K562 (cell line): ENCODE measurements at regions not wholly inside any gene's neighbourhood (a gene's known extent, or its start where the extent isn't known, plus 50 kb on each side); places are given as distances from the start of the nearest gene placed in this dataset.

ENCODE experiments used
- E2F3 ChIP-seq: fragments of 250-450 bp; sonication (Bioruptor Pico); IDR thresholded peaks from 2 replicates; pipeline ENCODE4 v1.4.0; 2020; ENCODE audit warnings: mild to moderate bottlenecking
- EZH2 ChIP-seq: IDR thresholded peaks from 2 replicates; pipeline ENCODE4 v1.6.1; 2012; ENCODE audit warnings: low read depth, mild to moderate bottlenecking, inconsistent platforms, low read length, borderline replicate concordance
- MYNN ChIP-seq, 2 experiments: sonication (generic); formaldehyde crosslinking in 1 of 2; IDR thresholded peaks; 2 replicates each; pipeline versions ENCODE4 v1.5.0 to v1.6.1; 2016 to 2020; ENCODE audit warnings: antibody characterized with exemption in 1 of 2, missing genetic modification reagents in 1 of 2
- PURB ChIP-seq: sonication (generic); formaldehyde crosslinking; IDR thresholded peaks from 2 replicates; pipeline ENCODE4 v1.9.0; 2021; ENCODE audit warnings: low read depth, mild to moderate bottlenecking, missing genetic modification reagents
- TAF15 ChIP-seq: fragments of 200-400 bp; formaldehyde crosslinking; IDR thresholded peaks from 2 replicates; pipeline ENCODE4 v1.6.1; 2017; ENCODE audit warnings: mild to moderate bottlenecking, low read depth, low read length, moderate library complexity
- TOE1 ChIP-seq, 2 experiments: fragments of 450-650 bp in 1 of 2; sonication (generic) in 1 of 2; formaldehyde crosslinking in 1 of 2; IDR thresholded peaks; 2 replicates each; pipeline versions ENCODE4 v1.7.1 to v1.8.0; 2016 to 2022; ENCODE audit warnings: borderline replicate concordance in 2 of 2, mild to moderate bottlenecking in 2 of 2, antibody characterized with exemption in 1 of 2, inconsistent platforms in 1 of 2, low read depth in 1 of 2, missing genetic modification reagents in 1 of 2, moderate library complexity in 1 of 2
- ZNF398 ChIP-seq: fragments of 250-450 bp; sonication (Bioruptor Pico); IDR thresholded peaks from 2 replicates; pipeline ENCODE4 v1.8.0; 2021; ENCODE audit warnings: moderate library complexity, mild to moderate bottlenecking, inconsistent platforms
- TF ChIP-seq, protein P1 (sequence below), 3 experiments: fragments of 200-800 bp in 1 of 3; sonication (Bioruptor generic) in 1 of 3; sonication (generic) in 1 of 3; formaldehyde crosslinking in 1 of 3; IDR thresholded peaks; 2 replicates each; pipeline versions ENCODE4 v1.6.1 to v1.8.0; 2016 to 2022; ENCODE audit warnings: mild to moderate bottlenecking in 2 of 3, missing compliant biosample characterization in 2 of 3, missing genetic modification characterization in 2 of 3, missing genetic modification reagents in 1 of 3
- TF ChIP-seq, protein P2 (sequence below): sonication (generic); formaldehyde crosslinking; IDR thresholded peaks from 2 replicates; pipeline ENCODE4 v1.8.0; 2022; ENCODE audit warnings: mild to moderate bottlenecking, missing genetic modification reagents

- TF ChIP-seq TOE1 (IDR thresholded peaks at IDR 0.05; ENCODE audit: borderline replicate concordance) = no peak
- TF ChIP-seq TOE1 (CRISPR knock-in tag; IDR thresholded peaks at IDR 0.05; ENCODE audit: borderline replicate concordance, low read depth) = no peak
- TF ChIP-seq ZNF398 (CRISPR knock-in tag) = no peak
- TF ChIP-seq, protein P1, sequence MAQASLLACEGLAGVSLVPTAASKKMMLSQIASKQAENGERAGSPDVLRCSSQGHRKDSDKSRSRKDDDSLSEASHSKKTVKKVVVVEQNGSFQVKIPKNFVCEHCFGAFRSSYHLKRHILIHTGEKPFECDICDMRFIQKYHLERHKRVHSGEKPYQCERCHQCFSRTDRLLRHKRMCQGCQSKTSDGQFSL (CRISPR knock-in tag; IDR thresholded peaks at IDR 0.05) = no peak
- TF ChIP-seq, protein P1 (tag; IDR thresholded peaks at IDR 0.05) = no peak
- TF ChIP-seq PURB = no peak
- no peak for TF ChIP-seq EZH2
- TF ChIP-seq E2F3 (CRISPR knock-in tag) = no peak
- no peak for TF ChIP-seq MYNN (IDR thresholded peaks at IDR 0.05)
- TF ChIP-seq MYNN (CRISPR knock-in tag; IDR thresholded peaks at IDR 0.05) = no peak
- TF ChIP-seq, protein P2, sequence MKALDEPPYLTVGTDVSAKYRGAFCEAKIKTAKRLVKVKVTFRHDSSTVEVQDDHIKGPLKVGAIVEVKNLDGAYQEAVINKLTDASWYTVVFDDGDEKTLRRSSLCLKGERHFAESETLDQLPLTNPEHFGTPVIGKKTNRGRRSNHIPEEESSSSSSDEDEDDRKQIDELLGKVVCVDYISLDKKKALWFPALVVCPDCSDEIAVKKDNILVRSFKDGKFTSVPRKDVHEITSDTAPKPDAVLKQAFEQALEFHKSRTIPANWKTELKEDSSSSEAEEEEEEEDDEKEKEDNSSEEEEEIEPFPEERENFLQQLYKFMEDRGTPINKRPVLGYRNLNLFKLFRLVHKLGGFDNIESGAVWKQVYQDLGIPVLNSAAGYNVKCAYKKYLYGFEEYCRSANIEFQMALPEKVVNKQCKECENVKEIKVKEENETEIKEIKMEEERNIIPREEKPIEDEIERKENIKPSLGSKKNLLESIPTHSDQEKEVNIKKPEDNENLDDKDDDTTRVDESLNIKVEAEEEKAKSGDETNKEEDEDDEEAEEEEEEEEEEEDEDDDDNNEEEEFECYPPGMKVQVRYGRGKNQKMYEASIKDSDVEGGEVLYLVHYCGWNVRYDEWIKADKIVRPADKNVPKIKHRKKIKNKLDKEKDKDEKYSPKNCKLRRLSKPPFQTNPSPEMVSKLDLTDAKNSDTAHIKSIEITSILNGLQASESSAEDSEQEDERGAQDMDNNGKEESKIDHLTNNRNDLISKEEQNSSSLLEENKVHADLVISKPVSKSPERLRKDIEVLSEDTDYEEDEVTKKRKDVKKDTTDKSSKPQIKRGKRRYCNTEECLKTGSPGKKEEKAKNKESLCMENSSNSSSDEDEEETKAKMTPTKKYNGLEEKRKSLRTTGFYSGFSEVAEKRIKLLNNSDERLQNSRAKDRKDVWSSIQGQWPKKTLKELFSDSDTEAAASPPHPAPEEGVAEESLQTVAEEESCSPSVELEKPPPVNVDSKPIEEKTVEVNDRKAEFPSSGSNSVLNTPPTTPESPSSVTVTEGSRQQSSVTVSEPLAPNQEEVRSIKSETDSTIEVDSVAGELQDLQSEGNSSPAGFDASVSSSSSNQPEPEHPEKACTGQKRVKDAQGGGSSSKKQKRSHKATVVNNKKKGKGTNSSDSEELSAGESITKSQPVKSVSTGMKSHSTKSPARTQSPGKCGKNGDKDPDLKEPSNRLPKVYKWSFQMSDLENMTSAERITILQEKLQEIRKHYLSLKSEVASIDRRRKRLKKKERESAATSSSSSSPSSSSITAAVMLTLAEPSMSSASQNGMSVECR (CRISPR knock-in tag) = no peak
- TF ChIP-seq TAF15 = no peak
Observed at GRCh38 chr11:39432929-39433328, 2026.5 kb downstream of the LRRC4C start (continued).
